H1 (cell line): ENCODE measurements at regions not wholly inside any gene's neighbourhood (a gene's known extent, or its start where the extent isn't known, plus 50 kb on each side); places are given as distances from the start of the nearest gene placed in this dataset.

Experiments
- CTCF ChIA-PET: fragments of 300-600 bp; sonication (Branson Sonifier 250); formaldehyde crosslinking; loops from one replicate; lab custom pipeline; 2021; ENCODE audit not compliant: partially characterized antibody; lab: Charles Lee
- POLR2A ChIA-PET: fragments of 300-600 bp; sonication (Branson Sonifier 250); formaldehyde crosslinking; loops from one replicate; lab custom pipeline; 2021; ENCODE audit warnings: inconsistent platforms; ENCODE audit not compliant: partially characterized antibody; lab: Charles Lee
- DNase-seq, 2 experiments: peaks; one replicate each; pipeline versions ENCODE4 v3.0.0 to v3.0.0-alpha.2; 2010 to 2022; ENCODE audit warnings: low spot score in 2 of 2, low read depth in 1 of 2, mixed read lengths in 1 of 2
- FAIRE-seq: peaks from 2 replicates; lab custom pipeline; 2011; peaks lifted over from hg19 to GRCh38; lab: Jason Lieb, UNC
- H2AFZ ChIP-seq: 2 replicates; pipeline ENCODE4 v1.8.1; 2012; ENCODE audit warnings: low read length, inconsistent platforms
- H2AK5ac ChIP-seq: 2 replicates; pipeline ENCODE4 v1.6.1; 2013; ENCODE audit warnings: low read depth, low read length
- H2BK120ac ChIP-seq: replicated peaks from 2 replicates; pipeline ENCODE3; 2013; ENCODE audit warnings: low read depth, low read length, inconsistent platforms
- H2BK12ac ChIP-seq: 2 replicates; pipeline ENCODE4 v1.6.1; 2013; ENCODE audit warnings: low read depth, low read length
- H2BK15ac ChIP-seq: 2 replicates; pipeline ENCODE4 v1.6.1; 2013; ENCODE audit warnings: low read length
- H2BK20ac ChIP-seq: 2 replicates; pipeline ENCODE4 v1.6.1; 2013; ENCODE audit warnings: low read length
- H2BK5ac ChIP-seq: 2 replicates; pipeline ENCODE4 v1.6.1; 2013; ENCODE audit warnings: low read depth, low read length
- H3K14ac ChIP-seq: 2 replicates; pipeline ENCODE4 v1.6.1; 2013; ENCODE audit warnings: inconsistent platforms; ENCODE audit not compliant: insufficient read length
- H3K18ac ChIP-seq: 2 replicates; pipeline ENCODE4 v1.6.1; 2013; ENCODE audit warnings: low read length; ENCODE audit errors: extremely low read depth
- H3K23ac ChIP-seq: 2 replicates; pipeline ENCODE4 v1.6.1; 2013; ENCODE audit warnings: inconsistent platforms; ENCODE audit not compliant: insufficient read length
- H3K23me2 ChIP-seq: 2 replicates; pipeline ENCODE4 v1.6.1; 2013; ENCODE audit warnings: low read depth, low read length
- H3K27ac ChIP-seq: 2 replicates; pipeline ENCODE4 v1.6.1; 2011; ENCODE audit warnings: low read depth, low read length, inconsistent platforms
- H3K27me3 ChIP-seq, 4 experiments: replicated peaks in 1 of 4; 1 replicate in 1 of 4; 2 replicates in 3 of 4; pipeline versions ENCODE4 v1.6.1 to v1.8.1; 2011 to 2013; ENCODE audit warnings: low read length in 3 of 4, mild to moderate bottlenecking in 3 of 4, inconsistent platforms in 2 of 4, mixed read lengths in 2 of 4, moderate library complexity in 1 of 4; ENCODE audit not compliant: control insufficient read depth in 3 of 4, insufficient read depth in 3 of 4; ENCODE audit errors: extremely low read depth in 1 of 4
- H3K36me3 ChIP-seq, 4 experiments: 2 replicates each; pipeline versions ENCODE4 v1.6.1 to v1.8.1; 2011 to 2013; ENCODE audit warnings: mild to moderate bottlenecking in 4 of 4, low read length in 3 of 4, moderate library complexity in 2 of 4, control low read depth in 1 of 4, inconsistent platforms in 1 of 4; ENCODE audit not compliant: insufficient read depth in 4 of 4, control insufficient read depth in 2 of 4
- H3K4ac ChIP-seq: replicated peaks from 2 replicates; pipeline ENCODE3; 2013; ENCODE audit warnings: low read length, low read depth, mixed read lengths, inconsistent platforms; ENCODE audit not compliant: insufficient read length
- H3K4me1 ChIP-seq, 4 experiments: replicated peaks in 1 of 4; 1 replicate in 1 of 4; 2 replicates in 3 of 4; pipeline versions ENCODE4 v1.6.1 to v1.8.1; 2011 to 2013; ENCODE audit warnings: low read length in 3 of 4, inconsistent platforms in 2 of 4, mixed read lengths in 1 of 4; ENCODE audit not compliant: insufficient read depth in 4 of 4, control insufficient read depth in 3 of 4
- H3K4me2 ChIP-seq, 2 experiments: 2 replicates each; pipeline versions ENCODE4 v1.6.1 to v1.8.1; 2011 to 2013; ENCODE audit warnings: low read depth in 2 of 2, low read length in 2 of 2, control low read depth in 1 of 2, inconsistent platforms in 1 of 2, mild to moderate bottlenecking in 1 of 2; ENCODE audit not compliant: insufficient read depth in 1 of 2
- H3K4me3 ChIP-seq, 4 experiments: fragments of 200-600, 300-600 bp in 1 of 4; sonication (generic), shearing (Covaris generic), sonication (Bioruptor Twin) in 1 of 4; 2 replicates each; pipeline versions ENCODE4 v1.5.1 to v1.8.1; 2011 to 2016; ENCODE audit warnings: low read length in 4 of 4, low read depth in 3 of 4, control low read depth in 2 of 4, inconsistent platforms in 2 of 4, mild to moderate bottlenecking in 2 of 4, mixed read lengths in 1 of 4, moderate library complexity in 1 of 4; ENCODE audit not compliant: insufficient read depth in 2 of 4; ENCODE audit errors: extremely low read depth in 1 of 4
- H3K56ac ChIP-seq: replicated peaks from 2 replicates; pipeline ENCODE3; 2013; ENCODE audit warnings: low read depth, mild to moderate bottlenecking, mixed read lengths, low read length, inconsistent platforms; ENCODE audit not compliant: insufficient read length
- H3K79me1 ChIP-seq: 2 replicates; pipeline ENCODE4 v1.6.1; 2013; ENCODE audit warnings: low read depth, low read length, control low read depth
- H3K79me2 ChIP-seq, 2 experiments: 2 replicates each; pipeline versions ENCODE4 v1.6.1 to v1.8.1; 2012 to 2013; ENCODE audit warnings: low read length in 2 of 2, mild to moderate bottlenecking in 2 of 2, inconsistent platforms in 1 of 2; ENCODE audit not compliant: insufficient read depth in 2 of 2, control insufficient read depth in 1 of 2
- H3K9ac ChIP-seq, 4 experiments: replicated peaks in 1 of 4; 1 replicate in 1 of 4; 2 replicates in 3 of 4; pipeline versions ENCODE4 v1.6.1 to v1.8.1; 2011 to 2013; ENCODE audit warnings: low read depth in 3 of 4, low read length in 3 of 4, control low read depth in 2 of 4, mild to moderate bottlenecking in 2 of 4, moderate library complexity in 2 of 4, inconsistent platforms in 1 of 4; ENCODE audit errors: extremely low read depth in 1 of 4
- H3K9me3 ChIP-seq, 2 experiments: 2 replicates each; pipeline versions ENCODE4 v1.6.1 to v1.8.1; 2012 to 2013; ENCODE audit warnings: mild to moderate bottlenecking in 2 of 2, moderate library complexity in 2 of 2, control low read depth in 1 of 2, inconsistent platforms in 1 of 2, low read depth in 1 of 2, low read length in 1 of 2, mixed read lengths in 1 of 2; ENCODE audit not compliant: insufficient read depth in 2 of 2
- H4K20me1 ChIP-seq, 2 experiments: replicated peaks in 1 of 2; 2 replicates each; pipeline versions ENCODE3 to v1.8.1; 2011 to 2013; ENCODE audit warnings: inconsistent platforms in 2 of 2, low read length in 2 of 2, mild to moderate bottlenecking in 1 of 2; ENCODE audit not compliant: insufficient read depth in 2 of 2, control insufficient read depth in 1 of 2
- H4K5ac ChIP-seq: 2 replicates; pipeline ENCODE4 v1.6.1; 2013; ENCODE audit warnings: low read length, low read depth, mixed read lengths, inconsistent platforms; ENCODE audit not compliant: insufficient read length
- H4K8ac ChIP-seq: 2 replicates; pipeline ENCODE4 v1.8.0; 2013; ENCODE audit warnings: mild to moderate bottlenecking, moderate library complexity, low read length, inconsistent platforms; ENCODE audit not compliant: insufficient read depth; ENCODE audit errors: extremely low read depth
- H4K91ac ChIP-seq: replicated peaks from 2 replicates; pipeline ENCODE3; 2013; ENCODE audit warnings: low read length, mixed read lengths, inconsistent platforms; ENCODE audit not compliant: insufficient read length
- CHD2 ChIP-seq: IDR thresholded peaks from 2 replicates; pipeline ENCODE4 v1.6.1; 2012; ENCODE audit warnings: low read length, improper control_type of control experiment
- CREB1 ChIP-seq: IDR thresholded peaks from 2 replicates; pipeline ENCODE4 v1.6.1; 2012; ENCODE audit warnings: inconsistent platforms
- FOSL1 ChIP-seq: IDR thresholded peaks from 2 replicates; pipeline ENCODE4 v1.6.1; 2011; ENCODE audit warnings: mild to moderate bottlenecking, low read depth, low read length, moderate library complexity; ENCODE audit not compliant: insufficient read depth
- GABPA ChIP-seq: IDR thresholded peaks from 2 replicates; pipeline ENCODE4 v1.6.1; 2011; ENCODE audit warnings: mild to moderate bottlenecking, low read length, moderate library complexity, borderline replicate concordance; ENCODE audit not compliant: insufficient read depth
- HDAC6 ChIP-seq: IDR thresholded peaks from one replicate; pipeline ENCODE4 v1.7.1; 2012; ENCODE audit warnings: low read depth, mild to moderate bottlenecking, inconsistent platforms, low read length, moderate library complexity
- KDM1A ChIP-seq: fragments of 200-600, 300-600 bp; sonication (generic); IDR thresholded peaks from 2 replicates; pipeline ENCODE4 v1.7.1; 2016; ENCODE audit warnings: mild to moderate bottlenecking, low read length, borderline replicate concordance
- KDM5A ChIP-seq: fragments of 200-600 bp; IDR thresholded peaks from 2 replicates; pipeline ENCODE4 v1.7.1; 2012; ENCODE audit warnings: mild to moderate bottlenecking, low read length, inconsistent platforms, mixed read lengths
- RAD21 ChIP-seq, 2 experiments: IDR thresholded peaks in 1 of 2; conservative IDR thresholded peaks in 1 of 2; 2 replicates each; pipeline ENCODE4 v1.6.1; 2011; ENCODE audit warnings: low read depth in 2 of 2, low read length in 2 of 2, improper control_type of control experiment in 1 of 2, inconsistent platforms in 1 of 2, mild to moderate bottlenecking in 1 of 2, moderate library complexity in 1 of 2
- TBP ChIP-seq: IDR thresholded peaks from 2 replicates; pipeline ENCODE4 v1.6.1; 2011; ENCODE audit warnings: low read depth, low read length, improper control_type of control experiment
- WGBS, 2 experiments: shearing (Covaris generic) in 1 of 2; methylation state at CpG; one replicate each; pipeline versions ENCODE4 v1.1.6 to v1.1.7; 2013 to 2015; ENCODE audit warnings: low lambda C conversion rate in 2 of 2, mixed read lengths in 2 of 2, inconsistent platforms in 1 of 2, low coverage in 1 of 2, missing lambda C conversion rate in 1 of 2; ENCODE audit not compliant: insufficient replicate concordance in 2 of 2, insufficient coverage in 1 of 2, insufficient read length in 1 of 2; ENCODE audit errors: extremely low coverage in 1 of 2, missing lambda C conversion rate in 1 of 2; 5-methylcytosine and 5-hydroxymethylcytosine counted together
- TF ChIP-seq, protein P1 (sequence below): IDR thresholded peaks from 2 replicates; pipeline ENCODE4 v1.6.1; 2012; ENCODE audit warnings: low read length, inconsistent platforms

DNA sequence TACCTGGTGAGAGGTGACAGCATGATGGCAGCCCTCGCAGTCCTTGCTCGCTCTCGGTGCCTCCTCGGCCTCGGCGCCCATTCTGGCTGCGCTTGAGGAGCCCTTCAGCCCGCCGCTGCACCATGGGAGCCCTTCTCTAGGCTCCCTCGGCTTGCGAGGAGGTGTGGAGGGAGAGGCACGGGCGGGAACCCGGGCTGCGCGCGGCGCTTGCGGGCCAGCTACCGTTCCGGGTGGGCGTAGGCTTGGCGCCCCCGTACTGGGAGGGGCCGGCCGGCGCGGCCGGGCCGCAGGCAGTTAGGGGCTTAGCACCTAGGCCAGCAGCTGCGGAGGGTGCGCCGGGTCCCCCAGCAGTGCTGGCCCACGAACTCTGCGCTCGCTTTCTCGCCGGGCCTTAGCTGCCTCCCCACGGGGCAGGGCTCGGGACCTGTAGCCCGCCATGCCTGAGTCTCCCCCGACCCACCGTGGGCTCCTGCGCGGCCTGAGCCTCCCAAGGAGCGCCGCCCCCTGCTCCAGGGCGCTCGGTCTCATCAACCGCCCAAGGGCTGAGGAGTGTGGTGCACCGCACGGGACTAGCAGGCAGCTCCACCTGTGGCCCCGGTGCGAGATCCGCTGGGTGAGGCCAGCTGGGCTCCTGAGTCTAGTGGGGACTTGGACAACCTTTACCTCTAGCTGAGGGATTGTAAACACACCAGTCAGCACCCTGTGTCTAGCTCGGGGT, 1624.3 kb downstream of the SLITRK1 start:
- Histone ChIP-seq H3K9me3 (peaks cover 0 to 10% of the 10 kb centered on the region in 2 experiments; a peak in 2 of 4 replicates), H3K4me3 (no peak overlapping the region), H3K4me1 (no peaks in the 10 kb centered on the region), H4K20me1 (no peaks in the 10 kb centered on the region), H3K4ac (no peak overlapping the region), H3K14ac (no peak overlapping the region), H3K23me2 (no peaks in the 10 kb centered on the region), H3K18ac (no peak overlapping the region), H3K79me2 (no peaks in the 10 kb centered on the region), H3K36me3 (no peaks in the 10 kb centered on the region; a peak in 1 of 8 replicates), H2BK15ac (no peak overlapping the region), H4K5ac (no peak overlapping the region), H3K23ac (no peak overlapping the region), H3K56ac (no peak overlapping the region), H2BK20ac (no peak overlapping the region), H2BK120ac (no peak overlapping the region), H2BK5ac (no peak overlapping the region), H2AK5ac (no peak overlapping the region), H2BK12ac (no peak overlapping the region), H3K9ac (no peak overlapping the region), H4K91ac (no peak overlapping the region), H3K27me3 (no peaks in the 10 kb centered on the region), H3K4me2 (no peak overlapping the region), H2AFZ (no peak overlapping the region), H3K79me1 (no peaks in the 10 kb centered on the region), H3K27ac (no peak overlapping the region), H4K8ac (no peak overlapping the region)
- ChIA-PET POLR2A (no interaction called here), CTCF (interaction anchor here (0.8 kb wide), 2 partner anchors 206 to 771 kb away, joined by 3 read pairs; no protein-coding TSS in a partner anchor)
- WGBS, 2 experiments = 93% methylated on average over 46 of the region's 56 CpGs; no CpG with 5 or more reads in 1 of the 2 experiments
- DNase-seq (no peak), FAIRE-seq (no peak)
- TF ChIP-seq TBP (no peak), FOSL1 (no peak), HDAC6 (no peak), KDM5A (no peak), GABPA (no peak), RAD21 (IDR thresholded peaks at IDR 0.05 in 1 of 2, conservative IDR thresholded peaks at IDR 0.05 in 1 of 2; ENCODE audit: low read depth in 2 of 2, low read length in 2 of 2) (no peak), CREB1 (no peak), KDM1A (no peak), CHD2 (no peak)
- TF ChIP-seq, protein P1, sequence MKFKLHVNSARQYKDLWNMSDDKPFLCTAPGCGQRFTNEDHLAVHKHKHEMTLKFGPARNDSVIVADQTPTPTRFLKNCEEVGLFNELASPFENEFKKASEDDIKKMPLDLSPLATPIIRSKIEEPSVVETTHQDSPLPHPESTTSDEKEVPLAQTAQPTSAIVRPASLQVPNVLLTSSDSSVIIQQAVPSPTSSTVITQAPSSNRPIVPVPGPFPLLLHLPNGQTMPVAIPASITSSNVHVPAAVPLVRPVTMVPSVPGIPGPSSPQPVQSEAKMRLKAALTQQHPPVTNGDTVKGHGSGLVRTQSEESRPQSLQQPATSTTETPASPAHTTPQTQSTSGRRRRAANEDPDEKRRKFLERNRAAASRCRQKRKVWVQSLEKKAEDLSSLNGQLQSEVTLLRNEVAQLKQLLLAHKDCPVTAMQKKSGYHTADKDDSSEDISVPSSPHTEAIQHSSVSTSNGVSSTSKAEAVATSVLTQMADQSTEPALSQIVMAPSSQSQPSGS = no peak
